NT2/D1 (cell line): ENCODE measurements at regions not wholly inside any gene's neighbourhood (a gene's known extent, or its start where the extent isn't known, plus 50 kb on each side); places are given as distances from the start of the nearest gene placed in this dataset.

Experiments
- DNase-seq: peaks from one replicate; pipeline ENCODE4 v3.0.0-alpha.2; 2011; ENCODE audit warnings: low read depth, low spot score
- H3K27me3 ChIP-seq: 2 replicates; pipeline ENCODE4 v1.6.0; 2011; ENCODE audit warnings: mild to moderate bottlenecking; ENCODE audit not compliant: insufficient read length, insufficient read depth
- H3K36me3 ChIP-seq: 2 replicates; pipeline ENCODE4 v1.6.1; 2011; ENCODE audit warnings: mild to moderate bottlenecking, low read length, mixed read lengths; ENCODE audit not compliant: insufficient read depth, insufficient read length
- H3K4me1 ChIP-seq: 2 replicates; pipeline ENCODE4 v1.5.1; 2011; ENCODE audit not compliant: insufficient read depth, insufficient read length
- H3K4me3 ChIP-seq: 2 replicates; pipeline ENCODE4 v1.5.1; 2011; ENCODE audit warnings: low read depth; ENCODE audit not compliant: insufficient read length
- H3K9ac ChIP-seq: 2 replicates; pipeline ENCODE4 v1.6.0; 2011; ENCODE audit warnings: low read depth; ENCODE audit not compliant: insufficient read length
- H3K9me3 ChIP-seq: 2 replicates; pipeline ENCODE4 v1.5.1; 2011; ENCODE audit warnings: mild to moderate bottlenecking, low read length; ENCODE audit not compliant: insufficient read depth
- SUZ12 ChIP-seq: IDR thresholded peaks from 2 replicates; pipeline ENCODE4 v1.6.1; 2011; ENCODE audit not compliant: insufficient read length, insufficient read depth; ENCODE audit errors: extremely low read depth
- YY1 ChIP-seq: IDR thresholded peaks from 2 replicates; pipeline ENCODE4 v1.6.1; 2011; ENCODE audit not compliant: insufficient read length, insufficient read depth
- ZNF274 ChIP-seq: IDR thresholded peaks from 2 replicates; pipeline ENCODE4 v1.6.1; 2011; ENCODE audit warnings: mild to moderate bottlenecking, low read depth, low read length

GRCh38 chr16:59941594-59941993 is 1207.5 kb upstream of the GOT2 start:
- H3K36me3 ChIP-seq, result no peaks in the 10 kb centered on the region

GRCh38 chr16:59920054-59920453 is 1185.9 kb upstream of the GOT2 start:
- H3K4me3 ChIP-seq, result no peak overlapping the region
- no peak for DNase-seq
- no peak for TF ChIP-seq SUZ12
- TF ChIP-seq ZNF274, result no peak
- TF ChIP-seq YY1, result no peak

More at GRCh38 chr16:59941594-59941993, 1207.5 kb upstream of the GOT2 start:
- no peaks in the 10 kb centered on the region for H3K4me1 ChIP-seq
- no peak overlapping the region for H3K9ac ChIP-seq
- TF ChIP-seq ZNF274 (no peak), SUZ12 (no peak)
- no peak overlapping the region for H3K4me3 ChIP-seq
- DNase-seq, result no peak
- no peaks in the 10 kb centered on the region for H3K9me3 ChIP-seq
- no peaks in the 10 kb centered on the region for H3K27me3 ChIP-seq

GRCh38 chr16:59913666-59914065 is 1179.5 kb upstream of the GOT2 start:
- Histone ChIP-seq H3K9ac (no peak overlapping the region), H3K4me1 (no peaks in the 10 kb centered on the region), H3K4me3 (no peak overlapping the region), H3K36me3 (no peaks in the 10 kb centered on the region), H3K9me3 (no peaks in the 10 kb centered on the region), H3K27me3 (no peaks in the 10 kb centered on the region)
- DNase-seq, result no peak
- TF ChIP-seq SUZ12 (no peak), YY1 (no peak), ZNF274 (no peak)

More at GRCh38 chr16:59920054-59920453, 1185.9 kb upstream of the GOT2 start:
- H3K36me3 ChIP-seq, result no peaks in the 10 kb centered on the region
- H3K9me3 ChIP-seq, result no peaks in the 10 kb centered on the region
- H3K27me3 ChIP-seq, result no peaks in the 10 kb centered on the region
- H3K9ac ChIP-seq, result no peak overlapping the region
- H3K4me1 ChIP-seq, result no peaks in the 10 kb centered on the region

GRCh38 chr16:59909262-59909661 is 1175.1 kb upstream of the GOT2 start:
- H3K9ac ChIP-seq, result no peak overlapping the region
- H3K36me3 ChIP-seq, result no peaks in the 10 kb centered on the region
- H3K27me3 ChIP-seq, result no peaks in the 10 kb centered on the region
- TF ChIP-seq SUZ12 (no peak), YY1 (no peak), ZNF274 (no peak)
- H3K4me1 ChIP-seq, result no peaks in the 10 kb centered on the region
- no peak overlapping the region for H3K4me3 ChIP-seq
- no peak for DNase-seq
- H3K9me3 ChIP-seq, result no peaks in the 10 kb centered on the region

GRCh38 chr16:59907611-59908010 is 1173.5 kb upstream of the GOT2 start:
- H3K4me3 ChIP-seq, result no peak overlapping the region
- no peaks in the 10 kb centered on the region for H3K27me3 ChIP-seq
- DNase-seq, result no peak
- H3K4me1 ChIP-seq, result no peaks in the 10 kb centered on the region
- H3K36me3 ChIP-seq, result no peaks in the 10 kb centered on the region
- no peak overlapping the region for H3K9ac ChIP-seq
- no peaks in the 10 kb centered on the region for H3K9me3 ChIP-seq
- TF ChIP-seq YY1 (no peak), SUZ12 (no peak)

GRCh38 chr16:59905606-59906005 is 1171.5 kb upstream of the GOT2 start:
- DNase-seq, result no peak
- no peak overlapping the region for H3K9ac ChIP-seq
- no peaks in the 10 kb centered on the region for H3K27me3 ChIP-seq
- no peak overlapping the region for H3K4me3 ChIP-seq
- H3K9me3 ChIP-seq, result no peaks in the 10 kb centered on the region
- H3K36me3 ChIP-seq, result no peaks in the 10 kb centered on the region
- no peak for TF ChIP-seq ZNF274
- TF ChIP-seq SUZ12, result no peak
- TF ChIP-seq YY1, result no peak
- H3K4me1 ChIP-seq, result no peaks in the 10 kb centered on the region

GRCh38 chr16:59905131-59905530 is 1171.0 kb upstream of the GOT2 start:
- TF ChIP-seq SUZ12 (no peak), ZNF274 (no peak), YY1 (no peak)
- Histone ChIP-seq H3K4me1 (no peaks in the 10 kb centered on the region), H3K27me3 (no peaks in the 10 kb centered on the region), H3K36me3 (no peaks in the 10 kb centered on the region), H3K4me3 (no peak overlapping the region), H3K9me3 (no peaks in the 10 kb centered on the region), H3K9ac (no peak overlapping the region)
- no peak for DNase-seq

- no peak for TF ChIP-seq ZNF274
- TF ChIP-seq SUZ12, result no peak
- TF ChIP-seq YY1, result no peak
- Histone ChIP-seq H3K4me1 (no peaks in the 10 kb centered on the region), H3K9ac (no peak overlapping the region), H3K9me3 (no peaks in the 10 kb centered on the region), H3K36me3 (no peaks in the 10 kb centered on the region), H3K27me3 (no peaks in the 10 kb centered on the region), H3K4me3 (no peak overlapping the region)
- DNase-seq, result no peak
These were observed 1165.8 kb upstream of the GOT2 start for GRCh38 chr16:59899940-59900339.
